Prostate gland (tissue), 2 donors: ENCODE measurements at regions not wholly inside any gene's neighbourhood (a gene's known extent, or its start where the extent isn't known, plus 50 kb on each side); places are given as distances from the start of the nearest gene placed in this dataset.

Source experiments
- DNase-seq: peaks from one replicate; pipeline ENCODE4 v3.0.0-alpha.2; 2019; ENCODE audit warnings: low spot score
- H3K27ac ChIP-seq, 2 donors: fragments of 200-600 bp; sonication (generic); 2 replicates each; pipeline ENCODE4 v1.5.1; 2017 to 2019
- H3K27me3 ChIP-seq: fragments of 200-600 bp; sonication (generic); replicated peaks from 2 replicates; pipeline ENCODE4 v1.5.1; 2019; ENCODE audit not compliant: insufficient read depth
- H3K36me3 ChIP-seq, 2 donors: fragments of 200-600 bp; sonication (generic); 1 replicate in 1 of 2; 2 replicates in 1 of 2; pipeline versions ENCODE4 v1.5.1 to v1.8.1; 2017 to 2019
- H3K4me1 ChIP-seq: fragments of 200-600 bp; sonication (generic); replicated peaks from 2 replicates; pipeline ENCODE4 v1.5.1; 2019
- H3K4me3 ChIP-seq, 2 donors: fragments of 200-600 bp; sonication (generic); 2 replicates each; pipeline ENCODE4 v1.5.1; 2017 to 2019
- H3K9me3 ChIP-seq: fragments of 200-600 bp; sonication (generic); 2 replicates; pipeline ENCODE4 v1.5.1; 2017
- POLR2A ChIP-seq: fragments of 450-650 bp; IDR thresholded peaks from one replicate; pipeline ENCODE4 v1.6.1; 2016; ENCODE audit warnings: antibody characterized with exemption, mild to moderate bottlenecking
- POLR2AphosphoS5 ChIP-seq: sonication (generic); formaldehyde crosslinking; IDR thresholded peaks from one replicate; pipeline ENCODE4 v1.6.1; 2017; ENCODE audit warnings: antibody characterized with exemption
- WGBS: methylation state at CpG from one replicate; pipeline ENCODE4 v1.1.5; 2018; 5-methylcytosine and 5-hydroxymethylcytosine counted together
- intact Hi-C: fragments of 100-400 bp; cut with DNase I; formaldehyde crosslinking; loops from one replicate; pipeline ENCODE4 v1.14.2; 2022
- TF ChIP-seq, protein P1 (sequence below), 4 experiments: fragments of 200-600 bp in 2 of 4; fragments of 450-650 bp in 2 of 4; sonication (generic) in 2 of 4; IDR thresholded peaks; 1 replicate in 3 of 4; 2 replicates in 1 of 4; pipeline ENCODE4 v1.5.1; 2016 to 2019; ENCODE audit warnings: antibody characterized with exemption in 4 of 4, mild to moderate bottlenecking in 2 of 4, moderate library complexity in 2 of 4

DNA sequence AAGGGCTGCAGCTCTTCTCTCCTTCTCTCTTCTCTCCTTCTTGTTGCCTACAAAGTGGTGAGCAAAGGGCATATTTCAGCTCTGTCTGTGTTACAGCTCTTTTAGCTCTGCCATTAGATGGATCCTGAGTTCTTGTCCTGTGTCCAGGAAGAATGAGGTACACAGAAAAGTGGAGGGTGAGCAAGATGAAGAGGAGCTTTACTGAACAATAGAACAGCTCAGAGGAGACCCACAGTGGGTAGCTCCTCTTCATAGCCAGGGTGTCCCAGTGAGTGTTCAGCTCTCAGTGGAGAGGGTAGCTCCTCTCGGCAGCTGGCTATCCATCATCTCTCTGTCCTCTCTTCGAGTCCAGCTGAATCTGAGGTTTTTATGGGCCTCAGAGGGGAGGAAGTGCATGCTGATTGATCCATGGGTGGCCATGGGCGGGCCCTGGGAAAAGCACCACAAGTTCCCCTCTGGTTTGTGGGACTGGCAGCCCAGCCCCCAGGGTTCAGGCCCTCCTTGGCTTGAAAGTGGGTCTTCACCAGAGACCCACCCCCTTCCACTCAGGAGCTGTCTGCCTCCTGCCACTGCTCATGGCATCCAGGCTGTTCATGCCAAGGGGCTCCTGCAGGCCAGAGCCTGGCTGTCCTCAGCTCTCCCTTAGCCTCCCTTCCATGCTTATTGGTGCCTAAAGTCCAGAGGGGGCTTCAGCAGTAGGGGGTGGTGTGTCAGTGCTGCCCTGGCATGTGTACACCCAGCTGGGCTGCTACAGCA is 109.1 kb upstream of the FAM180A start:
- H3K36me3 ChIP-seq: no peaks in the 10 kb centered on the region
- H3K4me1 ChIP-seq: no peaks in the 10 kb centered on the region
- no peak overlapping the region for H3K27ac ChIP-seq
- no peak for DNase-seq
- TF ChIP-seq POLR2A (no peak), POLR2AphosphoS5 (no peak)
- WGBS: 88% methylated on average over 3 of the region's 3 CpGs
- no peaks in the 10 kb centered on the region for H3K27me3 ChIP-seq
- H3K4me3 ChIP-seq: no peak overlapping the region
- no peaks in the 10 kb centered on the region for H3K9me3 ChIP-seq
- intact Hi-C loops: no loop called here

DNA sequence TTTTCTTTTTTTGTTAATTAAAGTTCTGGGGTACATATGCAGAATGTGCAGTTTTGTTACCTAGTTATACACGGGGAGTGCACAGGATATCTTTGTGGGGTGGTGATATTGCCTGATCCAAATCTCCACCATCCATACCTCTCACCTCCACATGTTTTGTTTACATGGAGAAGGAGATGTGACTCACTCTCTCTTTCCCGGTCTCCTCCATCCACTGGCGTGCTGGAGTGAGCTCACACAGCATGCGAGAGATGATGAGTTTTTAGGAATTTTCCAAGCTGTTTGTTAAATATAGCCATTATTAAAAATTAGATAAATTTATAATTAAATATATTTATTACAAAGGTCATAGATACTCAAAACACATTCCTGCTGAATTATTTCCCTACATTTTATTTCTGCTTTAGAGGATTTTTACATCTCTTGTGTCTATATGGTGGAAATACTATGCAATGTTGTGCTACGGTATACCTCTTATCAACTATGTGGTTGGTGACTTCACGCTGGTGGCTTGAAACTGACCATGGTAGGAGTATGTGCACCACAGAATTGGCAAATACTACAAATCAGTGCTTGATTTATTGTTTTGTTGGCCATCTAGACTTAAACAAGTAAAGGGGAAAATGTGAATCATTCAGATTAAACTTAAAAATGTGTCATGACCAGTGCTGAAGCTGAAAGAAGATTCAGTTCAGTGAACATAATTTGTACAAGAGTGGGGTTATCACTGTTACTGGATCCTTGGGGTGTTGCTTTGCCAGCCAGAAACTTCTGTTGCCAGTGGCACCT is 107.9 kb upstream of the FAM180A start:
- Histone ChIP-seq H3K9me3 (no peaks in the 10 kb centered on the region), H3K27me3 (no peaks in the 10 kb centered on the region), H3K4me3 (no peak overlapping the region), H3K36me3 (no peaks in the 10 kb centered on the region), H3K4me1 (no peaks in the 10 kb centered on the region), H3K27ac (no peak overlapping the region)
- no peak for DNase-seq
- intact Hi-C loops: no loop called here
- no peak for TF ChIP-seq POLR2AphosphoS5
- TF ChIP-seq, protein P1, sequence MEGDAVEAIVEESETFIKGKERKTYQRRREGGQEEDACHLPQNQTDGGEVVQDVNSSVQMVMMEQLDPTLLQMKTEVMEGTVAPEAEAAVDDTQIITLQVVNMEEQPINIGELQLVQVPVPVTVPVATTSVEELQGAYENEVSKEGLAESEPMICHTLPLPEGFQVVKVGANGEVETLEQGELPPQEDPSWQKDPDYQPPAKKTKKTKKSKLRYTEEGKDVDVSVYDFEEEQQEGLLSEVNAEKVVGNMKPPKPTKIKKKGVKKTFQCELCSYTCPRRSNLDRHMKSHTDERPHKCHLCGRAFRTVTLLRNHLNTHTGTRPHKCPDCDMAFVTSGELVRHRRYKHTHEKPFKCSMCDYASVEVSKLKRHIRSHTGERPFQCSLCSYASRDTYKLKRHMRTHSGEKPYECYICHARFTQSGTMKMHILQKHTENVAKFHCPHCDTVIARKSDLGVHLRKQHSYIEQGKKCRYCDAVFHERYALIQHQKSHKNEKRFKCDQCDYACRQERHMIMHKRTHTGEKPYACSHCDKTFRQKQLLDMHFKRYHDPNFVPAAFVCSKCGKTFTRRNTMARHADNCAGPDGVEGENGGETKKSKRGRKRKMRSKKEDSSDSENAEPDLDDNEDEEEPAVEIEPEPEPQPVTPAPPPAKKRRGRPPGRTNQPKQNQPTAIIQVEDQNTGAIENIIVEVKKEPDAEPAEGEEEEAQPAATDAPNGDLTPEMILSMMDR (IDR thresholded peaks at IDR 0.05): no peak
- TF ChIP-seq POLR2A: no peak
- WGBS: 73% methylated on average over 6 of the region's 6 CpGs

DNA sequence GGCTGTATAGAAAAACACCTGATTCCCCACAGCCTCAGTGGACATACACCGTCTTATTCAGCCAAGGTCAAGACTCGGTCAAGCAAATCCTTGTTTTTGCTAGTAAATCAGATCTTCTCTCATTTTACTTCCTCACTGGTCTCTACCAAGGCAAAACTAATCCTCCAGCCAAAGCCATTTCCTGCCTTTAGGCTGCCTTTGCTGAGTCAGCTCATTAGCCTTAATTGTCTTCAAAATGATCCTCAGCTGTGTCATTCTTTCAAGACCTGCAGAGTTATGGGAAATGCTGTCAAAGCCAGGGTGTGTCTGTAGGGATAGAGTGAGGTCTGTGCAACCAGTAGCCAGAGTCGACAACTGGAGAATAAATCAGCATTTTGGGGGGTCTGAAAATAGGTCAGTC is 107.2 kb upstream of the FAM180A start:
- H3K4me1 ChIP-seq: no peaks in the 10 kb centered on the region
- intact Hi-C loops: no loop called here
- no peaks in the 10 kb centered on the region for H3K27me3 ChIP-seq
- no peak overlapping the region for H3K4me3 ChIP-seq
- no peak for DNase-seq
- H3K36me3 ChIP-seq: no peaks in the 10 kb centered on the region
- 60% methylated on average over 3 of the region's 3 CpGs for WGBS
- H3K27ac ChIP-seq: no peak overlapping the region
- no peak for TF ChIP-seq POLR2A
- TF ChIP-seq, protein P1 (IDR thresholded peaks at IDR 0.05): no peak
- H3K9me3 ChIP-seq: no peaks in the 10 kb centered on the region

DNA sequence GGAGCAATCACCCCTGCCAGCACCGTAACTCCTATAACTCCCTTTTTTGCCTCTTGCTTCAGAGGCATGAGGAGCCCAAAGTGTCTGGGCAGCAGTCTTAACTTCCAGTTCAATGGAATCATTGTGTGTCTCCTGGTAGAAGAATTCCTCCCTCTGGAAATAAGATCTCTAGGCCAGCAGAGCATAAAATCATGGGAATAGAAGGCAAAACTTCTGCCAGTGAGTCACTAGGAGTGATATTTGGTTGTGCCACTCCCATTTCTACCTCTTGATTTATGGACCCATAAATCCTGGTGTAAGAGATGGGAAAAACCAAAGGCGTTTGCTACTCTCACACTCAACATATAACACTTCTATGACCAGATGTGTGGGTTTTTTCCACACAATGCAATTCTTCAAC is 104.9 kb upstream of the FAM180A start:
- Histone ChIP-seq H3K27ac (no peak overlapping the region), H3K4me3 (no peak overlapping the region), H3K4me1 (no peaks in the 10 kb centered on the region), H3K36me3 (no peaks in the 10 kb centered on the region), H3K9me3 (no peaks in the 10 kb centered on the region), H3K27me3 (no peaks in the 10 kb centered on the region)
- DNase-seq: no peak
- TF ChIP-seq, protein P1 (IDR thresholded peaks at IDR 0.05): no peak
- TF ChIP-seq POLR2A: no peak
- no peak for TF ChIP-seq POLR2AphosphoS5
- intact Hi-C loops: no loop called here
- 56% methylated on average over 2 of the region's 2 CpGs for WGBS

DNA sequence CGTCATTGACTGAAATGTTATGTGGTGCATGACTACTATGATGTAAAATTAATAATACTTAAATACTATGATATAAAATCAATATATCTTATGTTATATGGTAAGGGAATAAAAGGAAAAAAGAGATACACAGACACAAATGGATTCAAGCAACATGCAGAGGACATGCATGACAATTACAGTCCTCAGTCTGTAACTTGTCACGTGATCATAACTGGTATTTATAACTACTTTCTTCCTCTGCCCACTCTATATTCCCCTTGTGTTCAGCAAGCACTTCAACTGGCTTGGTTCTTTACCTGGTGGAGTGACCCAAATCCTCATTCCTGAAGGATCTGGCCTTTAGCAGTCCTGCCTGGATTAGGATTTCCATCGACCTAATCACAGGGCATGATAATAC is 104.4 kb upstream of the FAM180A start:
- no peak overlapping the region for H3K27ac ChIP-seq
- intact Hi-C loops: no loop called here
- 89% methylated on average over 3 of the region's 3 CpGs for WGBS

More for the DNA sequence above, 104.4 kb upstream of the FAM180A start:
- no peak for TF ChIP-seq POLR2A
- no peak for TF ChIP-seq POLR2AphosphoS5
- TF ChIP-seq, protein P1 (IDR thresholded peaks at IDR 0.05): no peak
- no peaks in the 10 kb centered on the region for H3K9me3 ChIP-seq
- no peaks in the 10 kb centered on the region for H3K27me3 ChIP-seq
- H3K4me3 ChIP-seq: no peak overlapping the region
- H3K4me1 ChIP-seq: no peaks in the 10 kb centered on the region
- no peaks in the 10 kb centered on the region for H3K36me3 ChIP-seq
- no peak for DNase-seq
